ENCODE measurements at regions not wholly inside any gene's neighbourhood (a gene's known extent, or its start where the extent isn't known, plus 50 kb on each side); places are given as distances from the start of the nearest gene placed in this dataset.

GRCh38 chr2:133812826-133813617, 244.8 kb upstream of the NCKAP5 start:
- TF ChIP-seq CTCF (IDR thresholded peaks at IDR 0.05 in 2 of 3, conservative IDR thresholded peaks at IDR 0.05 in 1 of 3; ENCODE audit: insufficient read depth in 2 of 3, low read depth in 1 of 3, low read length in 3 of 3) (no peak), ZNF121 (CRISPR knock-in tag; conservative IDR thresholded peaks at IDR 0.05) (no peak), KAT8 (IDR thresholded peaks at IDR 0.05; ENCODE audit: low read depth) (no peak), ZNF143 (CRISPR knock-in tag; IDR thresholded peaks at IDR 0.05) (no peak), POLR2A (conservative IDR thresholded peaks at IDR 0.05) (no peak), EP300 (IDR thresholded peaks at IDR 0.05; ENCODE audit: low read length) (no peak), RAD21 (CRISPR knock-in tag; conservative IDR thresholded peaks at IDR 0.05 in 1 of 2, IDR thresholded peaks at IDR 0.05 in 1 of 2) (no peak)
